Stimulated activated CD8-positive, alpha-beta memory T cell treated with anti-CD3 and anti-CD28 coated beads, Interleukin-12 subunit alpha, Interleukin-12 subunit beta, amount 100 ng/mL, for 1 hour (primary cell): ENCODE measurements at regions not wholly inside any gene's neighbourhood (a gene's known extent, or its start where the extent isn't known, plus 50 kb on each side); places are given as distances from the start of the nearest gene placed in this dataset.

Source experiments
- DNase-seq: peaks from one replicate; pipeline ENCODE4 v3.0.0-alpha.2; 2020; ENCODE audit warnings: low read depth

GRCh38 chrX:106510713-106511403, 100.9 kb upstream of the RADX start:
- DNase-seq: no peak
